PFSK-1 (cell line): ENCODE measurements at regions not wholly inside any gene's neighbourhood (a gene's known extent, or its start where the extent isn't known, plus 50 kb on each side); places are given as distances from the start of the nearest gene placed in this dataset.

Experiments used
- POLR2AphosphoS5 ChIP-seq: IDR thresholded peaks from 2 replicates; pipeline ENCODE4 v1.6.1; 2012; ENCODE audit warnings: low read depth, mild to moderate bottlenecking, control low read depth, low read length, moderate library complexity
- SIN3A ChIP-seq: IDR thresholded peaks from 2 replicates; pipeline ENCODE4 v1.6.1; 2012; ENCODE audit warnings: mild to moderate bottlenecking, low read length, moderate library complexity, borderline replicate concordance; ENCODE audit not compliant: insufficient read depth
- TAF1 ChIP-seq: IDR thresholded peaks from 2 replicates; pipeline ENCODE4 v1.6.1; 2012; ENCODE audit warnings: low read length, control low read depth, borderline replicate concordance; ENCODE audit not compliant: insufficient read depth

DNA sequence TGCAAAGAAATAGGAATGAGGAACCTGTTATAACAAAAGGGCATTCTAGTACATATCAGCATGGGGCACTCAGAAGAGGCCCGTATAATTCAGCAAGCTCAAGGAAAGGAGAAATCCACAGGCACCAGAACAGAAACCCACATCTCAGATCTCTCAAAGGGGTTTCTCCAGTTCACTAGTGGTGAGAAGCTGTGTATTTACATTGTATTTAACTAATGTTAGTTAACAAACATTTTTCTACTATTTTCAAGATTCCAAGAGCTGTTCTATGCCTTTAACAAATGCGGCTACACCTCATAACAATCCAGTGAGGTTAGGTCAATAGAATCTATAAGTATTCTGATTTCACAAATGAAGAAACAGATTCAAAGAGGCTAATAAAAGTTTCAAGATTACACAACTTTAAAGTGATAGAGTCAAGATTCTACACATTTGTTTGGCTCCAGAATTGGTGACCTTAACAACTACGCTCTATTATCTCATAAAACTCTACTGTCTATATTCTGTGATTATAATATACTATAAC lies 77.3 kb downstream of the CXXC4 start:
- TF ChIP-seq TAF1 = no peak
- TF ChIP-seq POLR2AphosphoS5 = no peak
- TF ChIP-seq SIN3A = no peak
